ENCODE measurements at regions not wholly inside any gene's neighbourhood (a gene's known extent, or its start where the extent isn't known, plus 50 kb on each side); places are given as distances from the start of the nearest gene placed in this dataset.

GRCh38 chr5:174850565-174851169 lies 126.3 kb downstream of the MSX2 start:
- no peak for DNase-seq (ENCODE audit: low spot score in 2 of 2)
- no peak overlapping the region for H3K4me3 ChIP-seq (ENCODE audit: low read depth, poor library complexity, severe bottlenecking)
- TF ChIP-seq CTCF (IDR thresholded peaks at IDR 0.05), result no peak
- TF ChIP-seq POLR2A (IDR thresholded peaks at IDR 0.05), result no peak
- intact Hi-C loops (cut with DNase I; ENCODE audit: low total_unique reads), result no loop called here
- WGBS, 2 donors, result 46 to 50% methylated on average over 4 of the region's 4 CpGs

GRCh38 chr5:174849426-174849825 lies 125.0 kb downstream of the MSX2 start:
- WGBS, 2 donors, result 58 to 61% methylated on average over 7 of the region's 7 CpGs
- DNase-seq (ENCODE audit: low spot score in 2 of 2), result no peak
- intact Hi-C loops (cut with DNase I; ENCODE audit: low total_unique reads), result no loop called here
- no peak for TF ChIP-seq POLR2A (IDR thresholded peaks at IDR 0.05)
- no peak for TF ChIP-seq CTCF (IDR thresholded peaks at IDR 0.05)
- no peak overlapping the region for H3K4me3 ChIP-seq (ENCODE audit: low read depth, poor library complexity, severe bottlenecking)

- intact Hi-C loops (cut with DNase I; ENCODE audit: low total_unique reads), result no loop called here
Observed at GRCh38 chr5:174844971-174845370, 120.6 kb downstream of the MSX2 start.

GRCh38 chr5:174843263-174844250 lies 119.2 kb downstream of the MSX2 start:
- intact Hi-C loops (cut with DNase I; ENCODE audit: low total_unique reads), result no loop called here
- H3K4me3 ChIP-seq (ENCODE audit: low read depth, poor library complexity, severe bottlenecking), result no peak overlapping the region
- no peak for DNase-seq (ENCODE audit: low spot score in 2 of 2)
- 65 to 66% methylated on average over 9 of the region's 9 CpGs for WGBS, 2 donors
- TF ChIP-seq POLR2A (IDR thresholded peaks at IDR 0.05) (no peak), CTCF (IDR thresholded peaks at IDR 0.05) (no peak)

More at GRCh38 chr5:174844971-174845370, 120.6 kb downstream of the MSX2 start:
- H3K4me3 ChIP-seq (ENCODE audit: low read depth, poor library complexity, severe bottlenecking), result no peak overlapping the region
- DNase-seq (ENCODE audit: low spot score in 2 of 2), result no peak
- TF ChIP-seq CTCF (IDR thresholded peaks at IDR 0.05) (no peak), POLR2A (IDR thresholded peaks at IDR 0.05) (no peak)
- 65 to 66% methylated on average over 3 of the region's 3 CpGs for WGBS, 2 donors

- no peak overlapping the region for H3K4me3 ChIP-seq (ENCODE audit: low read depth, poor library complexity, severe bottlenecking)
- DNase-seq (ENCODE audit: low spot score in 2 of 2), result no peak
- TF ChIP-seq POLR2A (IDR thresholded peaks at IDR 0.05) (no peak), CTCF (IDR thresholded peaks at IDR 0.05) (no peak)
- 86 to 88% methylated on average over 5 of the region's 5 CpGs for WGBS, 2 donors
- intact Hi-C loops (cut with DNase I; ENCODE audit: low total_unique reads), result no loop called here
Observed at GRCh38 chr5:174840435-174840834, 116.1 kb downstream of the MSX2 start.

Measured in lower leg skin (tissue), 4 donors.